Ovary (tissue), 3 donors: ENCODE measurements at regions not wholly inside any gene's neighbourhood (a gene's known extent, or its start where the extent isn't known, plus 50 kb on each side); places are given as distances from the start of the nearest gene placed in this dataset.

Experiments
- CTCF ChIP-seq, 3 donors: fragments of 450-650 bp in 2 of 3; fragments of 200-600 bp in 1 of 3; IDR thresholded peaks; one replicate each; pipeline versions ENCODE4 v1.5.1 to v1.8.0; 2016 to 2022; ENCODE audit warnings: antibody characterized with exemption in 3 of 3, mild to moderate bottlenecking in 1 of 3
- EP300 ChIP-seq: sonication (generic); formaldehyde crosslinking; IDR thresholded peaks from one replicate; pipeline ENCODE4 v1.6.1; 2017; ENCODE audit warnings: antibody characterized with exemption
- POLR2A ChIP-seq: fragments of 450-650 bp; IDR thresholded peaks from one replicate; pipeline ENCODE4 v1.6.1; 2017; ENCODE audit warnings: antibody characterized with exemption, mild to moderate bottlenecking, moderate library complexity
- donor health status: DM: no; HTN: no; CAD: no.

DNA sequence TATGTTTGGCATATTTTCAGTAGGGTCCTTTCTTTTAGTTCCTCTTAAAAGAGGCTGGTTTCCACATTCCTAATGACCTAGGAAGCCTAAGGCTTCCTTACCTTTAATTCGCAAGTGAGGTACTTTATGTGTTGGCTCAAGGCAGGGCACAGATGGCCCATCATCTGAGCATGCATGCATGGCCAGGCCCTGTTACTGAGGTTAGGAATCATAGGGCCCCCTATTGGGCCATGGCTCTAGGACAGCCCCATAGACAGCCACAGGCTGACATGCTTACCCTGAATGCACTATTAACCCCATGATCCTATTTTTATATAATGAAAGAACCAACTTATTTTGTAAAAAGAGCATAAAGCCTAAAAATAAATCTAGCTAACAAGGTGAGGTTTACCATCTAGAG, 271.4 kb downstream of the ELAVL2 start:
- TF ChIP-seq CTCF (IDR thresholded peaks at IDR 0.05): no peak
- no peak for TF ChIP-seq POLR2A
- TF ChIP-seq EP300: no peak
